GM21390 (cell line): ENCODE measurements at regions not wholly inside any gene's neighbourhood (a gene's known extent, or its start where the extent isn't known, plus 50 kb on each side); places are given as distances from the start of the nearest gene placed in this dataset.

Source experiments
- ATAC-seq: cut with Tn5 transposase; IDR thresholded peaks from one replicate; pipeline ENCODE4 v1.9.1; 2021; ENCODE audit not compliant: unreplicated experiment

- no peak for ATAC-seq
These were observed 216.6 kb downstream of the SH3BP4 start for GRCh38 chr2:235168174-235168979.

- no peak for ATAC-seq
These were observed 218.2 kb downstream of the SH3BP4 start for GRCh38 chr2:235170016-235170415.

- no peak for ATAC-seq
These were observed 219.0 kb downstream of the SH3BP4 start for GRCh38 chr2:235170536-235171521.

- no peak for ATAC-seq
These were observed 219.8 kb downstream of the SH3BP4 start for GRCh38 chr2:235171550-235172031.

- no peak for ATAC-seq
These were observed 228.8 kb downstream of the SH3BP4 start for GRCh38 chr2:235180642-235181041.

- ATAC-seq: no peak
These were observed 232.0 kb downstream of the SH3BP4 start for GRCh38 chr2:235183786-235184185.

- ATAC-seq: no peak
These were observed 236.0 kb downstream of the SH3BP4 start for GRCh38 chr2:235187806-235188205.

- ATAC-seq: no peak
These were observed 239.7 kb downstream of the SH3BP4 start for GRCh38 chr2:235191486-235191885.

- ATAC-seq: no peak
These were observed 240.2 kb downstream of the SH3BP4 start for GRCh38 chr2:235191978-235192377.

- no peak for ATAC-seq
These were observed 242.5 kb downstream of the SH3BP4 start for GRCh38 chr2:235194351-235194750.

GRCh38 chr2:235194836-235195235 is 243.0 kb downstream of the SH3BP4 start:
- no peak for ATAC-seq

- no peak for ATAC-seq
These were observed 244.1 kb downstream of the SH3BP4 start for GRCh38 chr2:235195921-235196320.

GRCh38 chr2:235199128-235199527 is 247.3 kb downstream of the SH3BP4 start:
- ATAC-seq: no peak

GRCh38 chr2:235200216-235200615 is 248.4 kb downstream of the SH3BP4 start:
- no peak for ATAC-seq

- ATAC-seq: no peak
These were observed 249.9 kb downstream of the SH3BP4 start for GRCh38 chr2:235201756-235202155.

- ATAC-seq: no peak
These were observed 253.1 kb downstream of the SH3BP4 start for GRCh38 chr2:235204948-235205347.

GRCh38 chr2:235206399-235206798 is 254.6 kb downstream of the SH3BP4 start:
- no peak for ATAC-seq

GRCh38 chr2:235206980-235207579 is 255.3 kb downstream of the SH3BP4 start:
- ATAC-seq: peak; percentile 64

GRCh38 chr2:235211056-235211455 is 259.2 kb downstream of the SH3BP4 start:
- no peak for ATAC-seq

- no peak for ATAC-seq
These were observed 260.8 kb downstream of the SH3BP4 start for GRCh38 chr2:235212501-235213158.

GRCh38 chr2:235215248-235215647 is 263.4 kb downstream of the SH3BP4 start:
- no peak for ATAC-seq
